GM18868 (cell line): ENCODE measurements at regions not wholly inside any gene's neighbourhood (a gene's known extent, or its start where the extent isn't known, plus 50 kb on each side); places are given as distances from the start of the nearest gene placed in this dataset.

ENCODE experiments used
- ATAC-seq: cut with Tn5 transposase; IDR thresholded peaks from one replicate; pipeline ENCODE4 v1.9.1; 2021; ENCODE audit warnings: mild to moderate bottlenecking, moderate library complexity; ENCODE audit not compliant: unreplicated experiment

GRCh38 chr19:16022251-16022650 is 54.0 kb upstream of the TPM4 start:
- ATAC-seq, result no peak

GRCh38 chr19:16022681-16023080 is 53.6 kb upstream of the TPM4 start:
- no peak for ATAC-seq

- ATAC-seq, result no peak
Observed at GRCh38 chr19:16023146-16023915, 53.0 kb upstream of the TPM4 start.

GRCh38 chr19:16024266-16025107 is 51.8 kb upstream of the TPM4 start:
- no peak for ATAC-seq

- ATAC-seq, result no peak
Observed at GRCh38 chr19:16025108-16026101, 50.9 kb upstream of the TPM4 start.

GRCh38 chr19:16026131-16026530 is 50.2 kb upstream of the TPM4 start:
- ATAC-seq, result no peak
